Tibial nerve (tissue), 4 donors: ENCODE measurements at regions not wholly inside any gene's neighbourhood (a gene's known extent, or its start where the extent isn't known, plus 50 kb on each side); places are given as distances from the start of the nearest gene placed in this dataset.

ENCODE experiments used
- CTCF ChIP-seq, 5 experiments: fragments of 200-600 bp in 3 of 5; fragments of 450-650 bp in 2 of 5; sonication (generic) in 3 of 5; IDR thresholded peaks; one replicate each; pipeline ENCODE4 v1.5.1; 2016 to 2019; ENCODE audit warnings: antibody characterized with exemption in 5 of 5, mild to moderate bottlenecking in 3 of 5, moderate library complexity in 2 of 5
- EP300 ChIP-seq, 2 donors: sonication (generic); formaldehyde crosslinking; IDR thresholded peaks; one replicate each; pipeline ENCODE4 v1.6.1; 2017; ENCODE audit warnings: antibody characterized with exemption in 2 of 2, mild to moderate bottlenecking in 1 of 2

DNA sequence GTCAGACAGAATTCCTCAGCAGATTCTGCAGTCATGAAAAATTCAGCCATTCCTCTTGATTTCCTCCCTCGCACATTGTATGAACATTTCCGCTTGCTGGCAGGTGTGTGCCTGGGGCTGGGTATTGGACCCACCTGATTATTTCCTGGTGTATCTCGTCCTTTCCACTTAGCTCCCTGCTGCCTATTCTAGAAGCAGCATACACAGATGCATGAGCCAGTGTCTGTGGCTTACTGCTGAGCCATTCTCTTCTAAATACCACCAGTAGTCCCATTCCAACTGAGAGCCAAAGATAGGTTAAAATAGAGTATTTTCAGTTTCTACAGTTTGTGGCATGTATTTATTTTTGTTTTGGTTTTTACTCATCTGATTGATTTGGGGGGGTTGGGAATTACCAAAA, 270.1 kb upstream of the AKR1E2 start:
- TF ChIP-seq CTCF (IDR thresholded peaks at IDR 0.05) (no peak), EP300 (IDR thresholded peaks at IDR 0.05) (no peak)
